OCI-LY7 (cell line): ENCODE measurements at regions not wholly inside any gene's neighbourhood (a gene's known extent, or its start where the extent isn't known, plus 50 kb on each side); places are given as distances from the start of the nearest gene placed in this dataset.

Experiments
- BruUV-seq: library from RNA; stranded (reverse); fragments of 400-500 nt; replicated peaks from 2 replicates; lab custom pipeline; 2021; lab: Mats Ljungman, UMichigan
- CTCF ChIA-PET: fragments of 300-600 bp; sonication (Branson Sonifier 250); formaldehyde crosslinking; loops from one replicate; lab custom pipeline; 2022; ENCODE audit warnings: antibody characterized with exemption; ENCODE audit not compliant: unreplicated experiment; lab: Charles Lee
- POLR2A ChIA-PET: fragments of 300-600 bp; sonication (Branson Sonifier 250); formaldehyde crosslinking; loops from one replicate; lab custom pipeline; 2022; ENCODE audit warnings: antibody characterized with exemption; lab: Charles Lee
- DNase-seq: peaks from one replicate; pipeline ENCODE4 v3.0.0-alpha.2; 2015; ENCODE audit warnings: low spot score
- H2AFZ ChIP-seq: fragments of 200-600 bp; sonication (generic), shearing (Covaris generic); 2 replicates; pipeline ENCODE4 v1.6.1; 2014; ENCODE audit warnings: mild to moderate bottlenecking, antibody characterized with exemption, low read length, moderate library complexity
- H3K27ac ChIP-seq: fragments of 200-600 bp; sonication (generic); 2 replicates; pipeline ENCODE4 v1.5.1; 2014; ENCODE audit warnings: mixed run types, low read depth, mild to moderate bottlenecking, moderate library complexity, low read length, inconsistent platforms; ENCODE audit not compliant: poor library complexity, severe bottlenecking
- H3K36me3 ChIP-seq: fragments of 200-600 bp; sonication (generic); 2 replicates; pipeline ENCODE4 v1.6.1; 2014; ENCODE audit warnings: mild to moderate bottlenecking, antibody characterized with exemption, low read length, moderate library complexity, mixed read lengths; ENCODE audit not compliant: insufficient read depth
- H3K4me1 ChIP-seq: fragments of 200-600 bp; sonication (generic); 2 replicates; pipeline ENCODE4 v1.5.1; 2014; ENCODE audit warnings: mild to moderate bottlenecking, low read length; ENCODE audit not compliant: insufficient read depth, poor library complexity, severe bottlenecking
- H3K4me2 ChIP-seq: fragments of 200-600 bp; sonication (generic); 2 replicates; pipeline ENCODE4 v1.6.1; 2014; ENCODE audit warnings: mild to moderate bottlenecking, low read length
- H3K4me3 ChIP-seq: fragments of 200-600 bp; sonication (generic); 2 replicates; pipeline ENCODE4 v1.5.1; 2014; ENCODE audit warnings: mild to moderate bottlenecking, low read depth, low read length; ENCODE audit not compliant: poor library complexity, severe bottlenecking
- H3K79me2 ChIP-seq: fragments of 200-600 bp; sonication (generic); 2 replicates; pipeline ENCODE4 v1.6.1; 2016; ENCODE audit warnings: low read depth, mild to moderate bottlenecking, low read length, moderate library complexity, mixed read lengths; ENCODE audit not compliant: insufficient read depth
- H3K9me2 ChIP-seq: fragments of 200-600 bp; sonication (generic); 2 replicates; pipeline ENCODE4 v1.6.1; 2016; ENCODE audit warnings: mild to moderate bottlenecking, low read length, mixed read lengths; ENCODE audit not compliant: insufficient read depth
- H3K9me3 ChIP-seq: fragments of 200-600 bp; sonication (generic); 2 replicates; pipeline ENCODE4 v1.6.1; 2014; ENCODE audit warnings: mild to moderate bottlenecking, mixed run types, low read length, mixed read lengths
- H4K20me1 ChIP-seq: fragments of 200-600 bp; sonication (generic); 2 replicates; pipeline ENCODE4 v1.6.1; 2014; ENCODE audit warnings: mild to moderate bottlenecking, antibody characterized with exemption, low read length, moderate library complexity, mixed read lengths; ENCODE audit not compliant: insufficient read depth
- EZH2phosphoT487 ChIP-seq: fragments of 200-600 bp; sonication (generic); IDR thresholded peaks from 2 replicates; pipeline ENCODE4 v1.6.1; 2018; ENCODE audit warnings: low read depth, borderline replicate concordance, mild to moderate bottlenecking, mixed run types, antibody characterized with exemption, low read length, moderate library complexity, mixed read lengths
- intact Hi-C: fragments of 100-400 bp; cut with micrococcal nuclease; formaldehyde crosslinking; loops from one replicate; pipeline ENCODE4 v1.10.0; 2022; ENCODE audit not compliant: unreplicated experiment
- TF ChIP-seq, protein P1 (sequence below): fragments of 200-600 bp; sonication (generic); conservative IDR thresholded peaks from 2 replicates; pipeline ENCODE4 v1.5.1; 2014; ENCODE audit warnings: mild to moderate bottlenecking, antibody characterized with exemption, low read length, moderate library complexity, mixed read lengths

DNA sequence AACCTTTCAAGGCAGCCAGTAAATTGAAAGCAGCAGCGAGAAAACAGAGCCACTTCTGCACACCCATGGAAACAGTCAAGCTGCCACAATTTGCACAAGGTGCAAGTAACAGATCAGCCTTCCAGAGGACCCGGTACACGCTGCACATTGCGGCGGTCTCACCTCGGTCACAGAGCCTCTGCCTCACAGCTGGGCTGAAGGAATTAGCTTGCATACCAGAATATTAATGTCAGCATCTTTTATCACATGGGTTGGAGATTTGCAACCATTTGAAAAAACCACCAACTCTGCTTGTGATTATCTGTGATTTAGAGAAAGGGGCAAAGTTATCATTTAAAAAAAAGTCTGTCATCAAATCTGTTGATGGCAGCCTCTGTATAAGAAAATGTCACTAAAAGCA lies 330.5 kb upstream of the TCF4 start:
- H3K4me1 ChIP-seq: no peaks in the 10 kb centered on the region
- H3K4me3 ChIP-seq: no peak overlapping the region
- no peak overlapping the region for H3K27ac ChIP-seq
- intact Hi-C loops: no loop called here
- ChIA-PET POLR2A (no interaction called here), CTCF (no interaction called here)
- H2AFZ ChIP-seq: no peak overlapping the region
- H3K9me2 ChIP-seq: no peaks in the 10 kb centered on the region
- no peaks in the 10 kb centered on the region for H3K79me2 ChIP-seq
- H3K4me2 ChIP-seq: no peak overlapping the region
- no TSS peak for BruUV-seq
- H4K20me1 ChIP-seq: no peaks in the 10 kb centered on the region
- no peaks in the 10 kb centered on the region for H3K9me3 ChIP-seq
- TF ChIP-seq, protein P1, sequence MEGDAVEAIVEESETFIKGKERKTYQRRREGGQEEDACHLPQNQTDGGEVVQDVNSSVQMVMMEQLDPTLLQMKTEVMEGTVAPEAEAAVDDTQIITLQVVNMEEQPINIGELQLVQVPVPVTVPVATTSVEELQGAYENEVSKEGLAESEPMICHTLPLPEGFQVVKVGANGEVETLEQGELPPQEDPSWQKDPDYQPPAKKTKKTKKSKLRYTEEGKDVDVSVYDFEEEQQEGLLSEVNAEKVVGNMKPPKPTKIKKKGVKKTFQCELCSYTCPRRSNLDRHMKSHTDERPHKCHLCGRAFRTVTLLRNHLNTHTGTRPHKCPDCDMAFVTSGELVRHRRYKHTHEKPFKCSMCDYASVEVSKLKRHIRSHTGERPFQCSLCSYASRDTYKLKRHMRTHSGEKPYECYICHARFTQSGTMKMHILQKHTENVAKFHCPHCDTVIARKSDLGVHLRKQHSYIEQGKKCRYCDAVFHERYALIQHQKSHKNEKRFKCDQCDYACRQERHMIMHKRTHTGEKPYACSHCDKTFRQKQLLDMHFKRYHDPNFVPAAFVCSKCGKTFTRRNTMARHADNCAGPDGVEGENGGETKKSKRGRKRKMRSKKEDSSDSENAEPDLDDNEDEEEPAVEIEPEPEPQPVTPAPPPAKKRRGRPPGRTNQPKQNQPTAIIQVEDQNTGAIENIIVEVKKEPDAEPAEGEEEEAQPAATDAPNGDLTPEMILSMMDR: no peak
- no peak for TF ChIP-seq EZH2phosphoT487
- no peaks in the 10 kb centered on the region for H3K36me3 ChIP-seq
- DNase-seq: no peak

- Histone ChIP-seq H3K4me2 (no peak overlapping the region), H3K4me3 (no peak overlapping the region), H3K36me3 (no peaks in the 10 kb centered on the region), H3K9me2 (no peaks in the 10 kb centered on the region), H2AFZ (no peak overlapping the region), H3K4me1 (no peaks in the 10 kb centered on the region), H3K9me3 (no peaks in the 10 kb centered on the region), H3K27ac (no peak overlapping the region), H3K79me2 (no peaks in the 10 kb centered on the region), H4K20me1 (no peaks in the 10 kb centered on the region)
- no peak for DNase-seq
- intact Hi-C loops: no loop called here
- TF ChIP-seq EZH2phosphoT487: no peak
- TF ChIP-seq, protein P1: no peak
- ChIA-PET POLR2A (no interaction called here), CTCF (no interaction called here)
- BruUV-seq: no TSS peak
Observed at GRCh38 chr18:55912919-55913318, 324.9 kb upstream of the TCF4 start.

DNA sequence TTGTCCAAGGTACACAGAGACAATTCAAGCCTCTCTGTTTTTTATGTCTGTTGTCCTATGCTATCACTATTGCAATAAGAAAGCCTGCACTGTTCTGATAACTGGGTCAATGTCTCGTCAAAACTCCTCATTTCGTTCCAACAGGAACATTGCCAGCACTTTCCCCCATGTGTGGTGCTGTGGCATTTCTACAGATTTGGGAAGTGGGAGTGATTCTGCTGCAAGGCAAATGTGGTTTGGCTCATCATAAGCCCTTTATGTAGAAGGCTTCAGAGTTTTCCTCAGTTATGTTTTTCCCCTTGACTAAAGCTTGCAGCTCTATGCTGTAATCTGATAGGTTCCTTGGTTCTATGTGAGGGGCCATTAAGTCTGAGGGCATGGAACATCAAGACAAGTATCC lies 324.1 kb upstream of the TCF4 start:
- ChIA-PET CTCF (no interaction called here), POLR2A (no interaction called here)
- DNase-seq: no peak
- BruUV-seq: no TSS peak
- H3K36me3 ChIP-seq: no peaks in the 10 kb centered on the region
- H4K20me1 ChIP-seq: no peaks in the 10 kb centered on the region
- TF ChIP-seq EZH2phosphoT487: no peak
- TF ChIP-seq, protein P1: no peak
- H3K9me3 ChIP-seq: no peaks in the 10 kb centered on the region
- H3K4me1 ChIP-seq: no peaks in the 10 kb centered on the region
- intact Hi-C loops: no loop called here
- H3K4me2 ChIP-seq: no peak overlapping the region
- no peaks in the 10 kb centered on the region for H3K9me2 ChIP-seq
- H2AFZ ChIP-seq: no peak overlapping the region
- no peaks in the 10 kb centered on the region for H3K79me2 ChIP-seq
- no peak overlapping the region for H3K4me3 ChIP-seq
- H3K27ac ChIP-seq: no peak overlapping the region
